ENCODE measurements at regions not wholly inside any gene's neighbourhood (a gene's known extent, or its start where the extent isn't known, plus 50 kb on each side); places are given as distances from the start of the nearest gene placed in this dataset.

GRCh38 chr4:56240554-56241174 lies 146.6 kb downstream of the AASDH start:
- peak; percentile 23; the same call in 1 of the 2 replicates for TF ChIP-seq ISL1 (CRISPR knock-in tag; IDR thresholded peaks at IDR 0.05)
- no peak for TF ChIP-seq CREB5 (CRISPR knock-in tag; IDR thresholded peaks at IDR 0.05; ENCODE audit: low read depth)
- peak; percentile 91 for TF ChIP-seq TCF4 (CRISPR knock-in tag; IDR thresholded peaks at IDR 0.05; ENCODE audit: borderline replicate concordance)
- TF ChIP-seq ARNTL (CRISPR knock-in tag; IDR thresholded peaks at IDR 0.05; ENCODE audit: borderline replicate concordance, low read depth): no peak
- no peak for TF ChIP-seq CSDC2 (CRISPR knock-in tag; IDR thresholded peaks at IDR 0.05)
- TF ChIP-seq ZNF565 (CRISPR knock-in tag; conservative IDR thresholded peaks at IDR 0.05; ENCODE audit: low read depth): 0 out of 2 replicates have a peak, but pooled peaks have one; percentile 20
- TF ChIP-seq TSHZ2 (CRISPR knock-in tag; IDR thresholded peaks at IDR 0.05): peak; percentile 97
- peak; percentile 36; the same call in 1 of the 2 replicates for TF ChIP-seq SNAI2 (CRISPR knock-in tag; IDR thresholded peaks at IDR 0.05)
- peak; percentile 64; the same call in 1 of the 2 replicates for TF ChIP-seq ZFP3 (CRISPR knock-in tag; IDR thresholded peaks at IDR 0.05)
- peak; percentile 96 for ATAC-seq

GRCh38 chr4:56238251-56238650 lies 149.0 kb downstream of the AASDH start:
- TF ChIP-seq GLIS3 (CRISPR knock-in tag; IDR thresholded peaks at IDR 0.05): no peak
- no peak for TF ChIP-seq ISL1 (CRISPR knock-in tag; IDR thresholded peaks at IDR 0.05)
- no peak for TF ChIP-seq TCF4 (CRISPR knock-in tag; IDR thresholded peaks at IDR 0.05; ENCODE audit: borderline replicate concordance)
- no peak for TF ChIP-seq CREB5 (CRISPR knock-in tag; IDR thresholded peaks at IDR 0.05; ENCODE audit: low read depth)
- no peak for TF ChIP-seq PATZ1 (CRISPR knock-in tag; IDR thresholded peaks at IDR 0.05; ENCODE audit: borderline replicate concordance)
- TF ChIP-seq ARNTL (CRISPR knock-in tag; IDR thresholded peaks at IDR 0.05; ENCODE audit: borderline replicate concordance, low read depth): no peak
- TF ChIP-seq CSRNP3 (CRISPR knock-in tag; IDR thresholded peaks at IDR 0.05): no peak
- TF ChIP-seq TOX (CRISPR knock-in tag; IDR thresholded peaks at IDR 0.05; ENCODE audit: borderline replicate concordance): no peak
- TF ChIP-seq SNAI2 (CRISPR knock-in tag; IDR thresholded peaks at IDR 0.05): no peak
- TF ChIP-seq BACH2 (CRISPR knock-in tag; IDR thresholded peaks at IDR 0.05; ENCODE audit: borderline replicate concordance): no peak
- TF ChIP-seq TSHZ2 (CRISPR knock-in tag; IDR thresholded peaks at IDR 0.05): no peak
- TF ChIP-seq ZNF565 (CRISPR knock-in tag; conservative IDR thresholded peaks at IDR 0.05; ENCODE audit: low read depth): no peak
- no peak for TF ChIP-seq OSR1 (CRISPR knock-in tag; IDR thresholded peaks at IDR 0.05)
- TF ChIP-seq RARB (CRISPR knock-in tag; IDR thresholded peaks at IDR 0.05): no peak
- TF ChIP-seq POU6F1 (CRISPR knock-in tag; IDR thresholded peaks at IDR 0.05; ENCODE audit: borderline replicate concordance, low read depth): no peak
- TF ChIP-seq ZC3H10 (CRISPR knock-in tag; IDR thresholded peaks at IDR 0.05): no peak
- TF ChIP-seq ESRRG (CRISPR knock-in tag; IDR thresholded peaks at IDR 0.05): no peak
- no peak for TF ChIP-seq ZFP30 (CRISPR knock-in tag; IDR thresholded peaks at IDR 0.05)
- no peak for TF ChIP-seq ZNF70 (CRISPR knock-in tag; IDR thresholded peaks at IDR 0.05)
- ATAC-seq: no peak
